ENCODE measurements at regions not wholly inside any gene's neighbourhood (a gene's known extent, or its start where the extent isn't known, plus 50 kb on each side); places are given as distances from the start of the nearest gene placed in this dataset.

DNA sequence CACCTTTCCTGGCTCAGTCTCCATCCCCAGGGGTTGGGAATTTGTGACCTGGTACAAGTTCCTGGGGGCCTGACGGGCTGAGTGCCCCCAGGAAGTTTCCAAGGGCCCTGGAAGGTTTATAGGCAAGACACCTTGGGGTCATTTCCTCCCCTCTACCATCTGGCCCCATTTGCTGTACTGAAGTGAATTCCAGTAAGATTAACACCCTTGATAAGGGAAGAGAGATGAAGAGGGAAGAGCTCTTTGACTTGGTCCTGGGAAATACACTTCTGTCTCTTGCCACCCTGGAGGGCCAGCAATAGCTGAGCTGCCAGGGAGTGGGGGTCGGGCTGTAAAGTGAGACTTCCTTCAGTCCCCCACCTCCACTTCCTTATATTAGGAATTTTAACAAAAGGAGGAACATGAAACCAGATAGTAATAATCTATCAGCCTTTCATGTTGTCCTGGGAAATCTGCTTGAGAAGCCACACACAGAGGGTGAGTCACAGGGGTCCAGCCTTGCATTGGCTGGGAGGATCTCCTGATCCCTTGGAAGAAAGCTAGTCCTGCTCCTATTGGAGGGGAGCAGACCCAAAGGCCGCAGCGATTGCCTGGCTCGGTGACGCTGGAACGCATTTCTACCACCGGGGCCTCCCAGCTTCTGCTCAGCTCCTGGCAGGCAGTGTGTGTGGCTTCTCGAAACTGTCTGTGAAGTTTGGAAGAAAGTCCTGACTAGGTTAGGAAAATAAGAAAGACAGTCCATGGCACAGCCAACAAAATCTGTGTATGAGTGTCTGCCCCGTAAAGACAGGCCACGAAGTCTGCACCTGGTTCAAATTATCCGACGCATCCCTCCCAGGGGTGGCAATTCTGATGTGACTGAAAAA is 87.3 kb downstream of the ACAA2 start:
- H3K79me2 ChIP-seq (ENCODE audit: control insufficient read depth, insufficient read depth, low read length), result no peaks in the 10 kb centered on the region
- H3K4me1 ChIP-seq (ENCODE audit: control insufficient read depth, extremely low read depth, insufficient read depth, low read length), result peaks cover 9% of the 10 kb centered on the region
- no peak overlapping the region for H3K4me3 ChIP-seq (replicated peaks in 1 of 4; ENCODE audit: control extremely low read depth in 1 of 4, insufficient read depth in 1 of 4, low read depth in 3 of 4, low read length in 4 of 4)
- peak; percentile 99 to 100 for DNase-seq (ENCODE audit: low read depth in 2 of 2)
- peak overlapping the region; percentile 55 for H2AFZ ChIP-seq (ENCODE audit: low read length)
- no peaks in the 10 kb centered on the region for H3K36me3 ChIP-seq (ENCODE audit: control insufficient read depth, insufficient read depth, low read length)
- no peaks in the 10 kb centered on the region for H3K9me3 ChIP-seq (ENCODE audit: control insufficient read depth, insufficient read depth, low read depth, low read length)
- TF ChIP-seq CTCF (conservative IDR thresholded peaks at IDR 0.05 in 1 of 2, IDR thresholded peaks at IDR 0.05 in 1 of 2; ENCODE audit: low read depth in 1 of 2, low read length in 2 of 2) (peak in 1 of 2 donors; percentile 40), EZH2 (IDR thresholded peaks at IDR 0.05; ENCODE audit: low read length, missing control alignments) (no peak)
- no peaks in the 10 kb centered on the region for H3K27me3 ChIP-seq (ENCODE audit: control insufficient read depth, insufficient read depth, low read length)
- peak overlapping the region; percentile 69 for H3K4me2 ChIP-seq (ENCODE audit: extremely low read depth, insufficient read depth, low read length)
- no peaks in the 10 kb centered on the region for H4K20me1 ChIP-seq (ENCODE audit: control insufficient read depth, extremely low read depth, insufficient read depth, low read length)
- peak overlapping the region; percentile 40 for H3K9ac ChIP-seq (ENCODE audit: insufficient read depth, low read length)
- H3K27ac ChIP-seq (ENCODE audit: insufficient read depth, low read length), result peak overlapping the region; percentile 99

DNA sequence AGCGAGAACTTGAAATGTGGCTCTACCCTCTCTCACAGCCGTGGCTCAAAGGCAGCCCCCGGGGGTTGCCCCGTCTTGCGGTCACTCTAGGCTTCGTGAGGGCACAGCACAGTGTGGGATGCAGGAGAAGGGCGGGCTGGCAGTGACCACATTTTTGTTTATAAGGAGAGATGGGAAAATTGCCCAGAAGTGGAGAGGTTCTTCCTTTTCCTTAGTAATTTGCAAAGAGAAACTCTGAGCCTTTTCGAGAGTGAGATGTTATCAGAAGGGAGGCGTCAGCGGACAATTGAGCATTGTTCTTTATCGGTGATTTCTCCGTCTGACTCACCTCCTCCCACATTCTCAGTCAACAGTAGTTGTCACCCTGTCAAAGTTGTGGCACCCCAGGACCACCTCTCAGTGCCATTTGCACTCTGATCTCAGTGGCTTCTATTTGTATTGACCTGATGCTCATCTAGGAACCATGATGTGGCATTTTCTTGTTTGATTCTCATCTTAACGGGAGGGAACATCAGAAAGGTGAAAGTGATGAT is 89.6 kb downstream of the ACAA2 start:
- TF ChIP-seq CTCF (conservative IDR thresholded peaks at IDR 0.05 in 1 of 2, IDR thresholded peaks at IDR 0.05 in 1 of 2; ENCODE audit: low read depth in 1 of 2, low read length in 2 of 2), result no peak
- no peak for TF ChIP-seq EZH2 (IDR thresholded peaks at IDR 0.05; ENCODE audit: low read length, missing control alignments)
- no peak overlapping the region for H3K4me2 ChIP-seq (ENCODE audit: extremely low read depth, insufficient read depth, low read length)
- H3K27ac ChIP-seq (ENCODE audit: insufficient read depth, low read length), result no peak overlapping the region
- peaks cover 9% of the 10 kb centered on the region for H3K4me1 ChIP-seq (ENCODE audit: control insufficient read depth, extremely low read depth, insufficient read depth, low read length)
- H3K9me3 ChIP-seq (ENCODE audit: control insufficient read depth, insufficient read depth, low read depth, low read length), result no peaks in the 10 kb centered on the region
- no peak overlapping the region for H3K4me3 ChIP-seq (replicated peaks in 1 of 4; ENCODE audit: control extremely low read depth in 1 of 4, insufficient read depth in 1 of 4, low read depth in 3 of 4, low read length in 4 of 4)
- no peaks in the 10 kb centered on the region for H3K27me3 ChIP-seq (ENCODE audit: control insufficient read depth, insufficient read depth, low read length)
- H3K79me2 ChIP-seq (ENCODE audit: control insufficient read depth, insufficient read depth, low read length), result no peaks in the 10 kb centered on the region
- H3K36me3 ChIP-seq (ENCODE audit: control insufficient read depth, insufficient read depth, low read length), result no peaks in the 10 kb centered on the region
- peak overlapping the region; percentile 7 for H2AFZ ChIP-seq (ENCODE audit: low read length)
- DNase-seq (ENCODE audit: low read depth in 2 of 2), result peak; percentile 78 to 87
- H3K9ac ChIP-seq (ENCODE audit: insufficient read depth, low read length), result no peak overlapping the region
- no peaks in the 10 kb centered on the region for H4K20me1 ChIP-seq (ENCODE audit: control insufficient read depth, extremely low read depth, insufficient read depth, low read length)

DNA sequence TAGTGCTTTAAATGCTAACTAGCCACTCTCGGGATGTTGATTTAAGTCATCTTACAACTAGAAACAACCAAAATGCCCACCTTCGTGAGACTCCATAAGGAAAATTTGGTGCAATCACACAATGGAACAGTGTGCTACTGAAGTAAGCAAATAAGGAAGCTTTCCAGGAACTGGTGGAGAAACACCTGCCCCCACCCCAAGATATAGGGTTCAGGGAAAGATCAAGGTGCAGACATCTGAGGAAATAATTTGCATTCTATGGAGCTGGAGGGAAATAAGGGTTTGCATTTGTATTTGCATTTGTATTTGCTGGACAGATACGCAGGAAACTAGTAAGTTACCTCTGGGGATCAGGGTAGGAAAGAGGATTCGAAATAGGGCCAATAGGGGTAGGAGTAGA is 90.9 kb downstream of the ACAA2 start:
- no peaks in the 10 kb centered on the region for H3K27me3 ChIP-seq (ENCODE audit: control insufficient read depth, insufficient read depth, low read length)
- no peaks in the 10 kb centered on the region for H4K20me1 ChIP-seq (ENCODE audit: control insufficient read depth, extremely low read depth, insufficient read depth, low read length)
- H2AFZ ChIP-seq (ENCODE audit: low read length), result no peak overlapping the region
- H3K79me2 ChIP-seq (ENCODE audit: control insufficient read depth, insufficient read depth, low read length), result no peaks in the 10 kb centered on the region
- H3K9me3 ChIP-seq (ENCODE audit: control insufficient read depth, insufficient read depth, low read depth, low read length), result no peaks in the 10 kb centered on the region
- DNase-seq (ENCODE audit: low read depth in 2 of 2), result no peak
- no peaks in the 10 kb centered on the region for H3K36me3 ChIP-seq (ENCODE audit: control insufficient read depth, insufficient read depth, low read length)
- no peak overlapping the region for H3K4me3 ChIP-seq (replicated peaks in 1 of 4; ENCODE audit: control extremely low read depth in 1 of 4, insufficient read depth in 1 of 4, low read depth in 3 of 4, low read length in 4 of 4)
- H3K4me1 ChIP-seq (ENCODE audit: control insufficient read depth, extremely low read depth, insufficient read depth, low read length), result peaks cover 9% of the 10 kb centered on the region
- TF ChIP-seq EZH2 (IDR thresholded peaks at IDR 0.05; ENCODE audit: low read length, missing control alignments) (no peak), CTCF (conservative IDR thresholded peaks at IDR 0.05 in 1 of 2, IDR thresholded peaks at IDR 0.05 in 1 of 2; ENCODE audit: low read depth in 1 of 2, low read length in 2 of 2) (no peak)
- no peak overlapping the region for H3K9ac ChIP-seq (ENCODE audit: insufficient read depth, low read length)
- H3K4me2 ChIP-seq (ENCODE audit: extremely low read depth, insufficient read depth, low read length), result no peak overlapping the region
- H3K27ac ChIP-seq (ENCODE audit: insufficient read depth, low read length), result no peak overlapping the region
